Neural cell (in vitro differentiated cells): ENCODE measurements at regions not wholly inside any gene's neighbourhood (a gene's known extent, or its start where the extent isn't known, plus 50 kb on each side); places are given as distances from the start of the nearest gene placed in this dataset.
"Not testable (repeated sequence)": the region's sequence is repeated elsewhere in the genome, so short reads cannot be mapped to it uniquely, and the experiment has no call there.

ENCODE experiments used
- H2AFZ ChIP-seq: fragments of 200-600, 300-800 bp; sonication (generic), shearing (Covaris generic); 2 replicates; pipeline ENCODE4 v1.6.0; 2014; ENCODE audit warnings: low read depth, mild to moderate bottlenecking, antibody characterized with exemption, low read length, moderate library complexity
- H3F3A ChIP-seq: fragments of 200-600 bp; shearing (Covaris generic); 2 replicates; pipeline ENCODE4 v1.6.1; 2016; ENCODE audit warnings: mild to moderate bottlenecking, moderate library complexity, mixed read lengths, antibody characterized with exemption, low read length; ENCODE audit not compliant: insufficient read depth, poor library complexity, severe bottlenecking
- H3K27ac ChIP-seq: fragments of 200-600, 300-800 bp; sonication (generic), shearing (Covaris generic); 2 replicates; pipeline ENCODE4 v1.5.1; 2014; ENCODE audit warnings: mild to moderate bottlenecking, low read length, moderate library complexity
- H3K27me3 ChIP-seq: fragments of 300-800, 200-600 bp; sonication (generic), shearing (Covaris generic); 2 replicates; pipeline ENCODE4 v1.6.0; 2014; ENCODE audit warnings: mild to moderate bottlenecking, low read depth, low read length, moderate library complexity; ENCODE audit not compliant: insufficient read depth
- H3K36me3 ChIP-seq: fragments of 300-800, 200-600 bp; sonication (generic), shearing (Covaris generic); 2 replicates; pipeline ENCODE4 v1.5.1; 2014; ENCODE audit warnings: mild to moderate bottlenecking, antibody characterized with exemption, low read length, moderate library complexity; ENCODE audit not compliant: insufficient read depth
- H3K4me2 ChIP-seq: fragments of 300-800, 200-600 bp; sonication (generic), shearing (Covaris generic); 2 replicates; pipeline ENCODE4 v1.6.0; 2014; ENCODE audit warnings: mild to moderate bottlenecking, low read length
- H3K4me3 ChIP-seq: fragments of 300-800, 200-600 bp; sonication (generic), shearing (Covaris generic); 2 replicates; pipeline ENCODE4 v1.5.1; 2014; ENCODE audit warnings: mild to moderate bottlenecking, low read length, moderate library complexity
- H3K79me2 ChIP-seq: fragments of 200-600 bp; shearing (Covaris generic); replicated peaks from 2 replicates; pipeline ENCODE4 v1.6.0; 2014; ENCODE audit warnings: mild to moderate bottlenecking, low read length, moderate library complexity; ENCODE audit not compliant: insufficient read depth
- H3K9ac ChIP-seq: fragments of 300-800, 200-600 bp; sonication (generic), shearing (Covaris generic); 2 replicates; pipeline ENCODE4 v1.6.1; 2016; ENCODE audit warnings: mild to moderate bottlenecking, low read length, mixed read lengths
- H3K9me2 ChIP-seq: fragments of 200-600 bp; shearing (Covaris generic); 2 replicates; pipeline ENCODE4 v1.6.1; 2016; ENCODE audit warnings: mild to moderate bottlenecking, low read length, mixed read lengths; ENCODE audit not compliant: insufficient read depth
- H3K9me3 ChIP-seq: fragments of 200-600, 300-800 bp; sonication (generic), shearing (Covaris generic); 2 replicates; pipeline ENCODE4 v1.6.1; 2016; ENCODE audit warnings: mild to moderate bottlenecking, mixed run types, low read length, moderate library complexity, mixed read lengths
- H4K20me1 ChIP-seq: fragments of 200-600 bp; shearing (Covaris generic); 2 replicates; pipeline ENCODE4 v1.6.1; 2016; ENCODE audit warnings: mild to moderate bottlenecking, mixed run types; ENCODE audit not compliant: insufficient read depth
- CTCF ChIP-seq: fragments of 450-650 bp; IDR thresholded peaks from 2 replicates; pipeline ENCODE4 v1.5.1; 2014; ENCODE audit warnings: antibody characterized with exemption, mild to moderate bottlenecking, moderate library complexity; ENCODE audit not compliant: poor library complexity, severe bottlenecking
- EZH2 ChIP-seq: fragments of 200-600, 300-800 bp; shearing (Covaris generic), sonication (generic); IDR thresholded peaks from 2 replicates; pipeline ENCODE4 v1.6.1; 2014; ENCODE audit warnings: antibody characterized with exemption, low read length, borderline replicate concordance, mild to moderate bottlenecking; ENCODE audit not compliant: insufficient read depth, poor library complexity, severe bottlenecking
- MXI1 ChIP-seq: fragments of 450-650 bp; conservative IDR thresholded peaks from 2 replicates; pipeline ENCODE4 v1.6.1; 2014; ENCODE audit warnings: antibody characterized with exemption, mild to moderate bottlenecking; ENCODE audit not compliant: poor library complexity, severe bottlenecking
- POLR2AphosphoS5 ChIP-seq: IDR thresholded peaks from 2 replicates; pipeline ENCODE4 v1.6.1; 2012
- RAD21 ChIP-seq: fragments of 450-650 bp; conservative IDR thresholded peaks from 2 replicates; pipeline ENCODE4 v1.6.1; 2014; ENCODE audit warnings: antibody characterized with exemption, mild to moderate bottlenecking, moderate library complexity
- REST ChIP-seq: IDR thresholded peaks from 2 replicates; pipeline ENCODE4 v1.6.1; 2012; ENCODE audit warnings: borderline replicate concordance
- SMC3 ChIP-seq: fragments of 450-650 bp; conservative IDR thresholded peaks from 2 replicates; pipeline ENCODE4 v1.6.1; 2014; ENCODE audit warnings: antibody characterized with exemption, mild to moderate bottlenecking, moderate library complexity; ENCODE audit not compliant: poor library complexity
- TAF1 ChIP-seq: IDR thresholded peaks from 2 replicates; pipeline ENCODE4 v1.6.1; 2012; ENCODE audit warnings: low read depth

GRCh38 chr2:53315149-53315548 lies 452.5 kb upstream of the CHAC2 start:
- Histone ChIP-seq H3K79me2 (no peaks in the 10 kb centered on the region), H3K4me2 (no peak overlapping the region), H3K27me3 (no peaks in the 10 kb centered on the region), H3K9me2 (no peaks in the 10 kb centered on the region), H3K9me3 (no peaks in the 10 kb centered on the region), H2AFZ (no peak overlapping the region), H4K20me1 (no peaks in the 10 kb centered on the region), H3F3A (no peaks in the 10 kb centered on the region), H3K36me3 (no peaks in the 10 kb centered on the region), H3K27ac (no peak overlapping the region), H3K4me3 (no peak overlapping the region), H3K9ac (no peak overlapping the region)
- TF ChIP-seq MXI1: no peak
- no peak for TF ChIP-seq TAF1
- no peak for TF ChIP-seq RAD21
- no peak for TF ChIP-seq REST
- no peak for TF ChIP-seq CTCF
- TF ChIP-seq SMC3: no peak
- no peak for TF ChIP-seq POLR2AphosphoS5

- H3K9me3 ChIP-seq: no peaks in the 10 kb centered on the region
- no peak overlapping the region for H3K4me2 ChIP-seq
- no peak overlapping the region for H2AFZ ChIP-seq
- H3K4me3 ChIP-seq: no peak overlapping the region
- H3K79me2 ChIP-seq: no peaks in the 10 kb centered on the region
- TF ChIP-seq EZH2: no peak
- no peak overlapping the region for H3K27ac ChIP-seq
- H3F3A ChIP-seq: no peaks in the 10 kb centered on the region
- H3K27me3 ChIP-seq: no peaks in the 10 kb centered on the region
- no peaks in the 10 kb centered on the region for H3K9me2 ChIP-seq
- H3K36me3 ChIP-seq: no peaks in the 10 kb centered on the region
- no peaks in the 10 kb centered on the region for H4K20me1 ChIP-seq
- no peak overlapping the region for H3K9ac ChIP-seq
These were observed 452.9 kb upstream of the CHAC2 start for GRCh38 chr2:53314718-53315117.

GRCh38 chr2:53313644-53314043 lies 454.0 kb upstream of the CHAC2 start:
- not testable (repeated sequence) for H4K20me1 ChIP-seq, H3F3A ChIP-seq, H3K27ac ChIP-seq, H3K9me3 ChIP-seq, H3K9me2 ChIP-seq, H2AFZ ChIP-seq, H3K4me2 ChIP-seq, H3K4me3 ChIP-seq, H3K36me3 ChIP-seq, H3K27me3 ChIP-seq, H3K79me2 ChIP-seq, H3K9ac ChIP-seq
